SK-N-MC (cell line): ENCODE measurements at regions not wholly inside any gene's neighbourhood (a gene's known extent, or its start where the extent isn't known, plus 50 kb on each side); places are given as distances from the start of the nearest gene placed in this dataset.

Experiments
- EZH2 ChIP-seq: fragments of 200-600 bp; sonication (generic); IDR thresholded peaks from one replicate; pipeline ENCODE4 v1.6.1; 2017; ENCODE audit warnings: antibody characterized with exemption
- FOXP2 ChIP-seq: optimal IDR thresholded peaks from 2 replicates; pipeline ENCODE3; 2011; ENCODE audit warnings: mild to moderate bottlenecking, moderate library complexity; ENCODE audit not compliant: insufficient read depth; ENCODE audit errors: extremely low read length, control extremely low read depth
- POLR2AphosphoS5 ChIP-seq: IDR thresholded peaks from 2 replicates; pipeline ENCODE4 v1.6.1; 2012; ENCODE audit warnings: mild to moderate bottlenecking, low read depth, low read length, borderline replicate concordance

GRCh38 chr6:14748679-14749078 lies 497.2 kb upstream of the JARID2 start:
- TF ChIP-seq EZH2 (no peak), POLR2AphosphoS5 (no peak), FOXP2 (no peak)
